Neural progenitor cell (in vitro differentiated cells): ENCODE measurements at regions not wholly inside any gene's neighbourhood (a gene's known extent, or its start where the extent isn't known, plus 50 kb on each side); places are given as distances from the start of the nearest gene placed in this dataset.

ENCODE experiments used
- DNase-seq: peaks from one replicate; pipeline ENCODE4 v3.0.0-alpha.2; 2016; ENCODE audit warnings: low spot score
- H2AFZ ChIP-seq: fragments of 200-600 bp; sonication (generic); replicated peaks from 2 replicates; pipeline ENCODE4 v1.6.1; 2016; ENCODE audit warnings: antibody characterized with exemption
- H3F3A ChIP-seq: fragments of 200-600 bp; sonication (generic); 2 replicates; pipeline ENCODE4 v1.6.1; 2016; ENCODE audit warnings: antibody characterized with exemption, low read depth
- H3K27ac ChIP-seq: fragments of 200-600 bp; sonication (generic); 2 replicates; pipeline ENCODE4 v1.5.1; 2016; ENCODE audit warnings: mild to moderate bottlenecking
- H3K27me3 ChIP-seq: fragments of 200-600 bp; sonication (generic); 2 replicates; pipeline ENCODE4 v1.6.1; 2016; ENCODE audit warnings: mild to moderate bottlenecking, moderate library complexity
- H3K36me3 ChIP-seq: fragments of 200-600 bp; sonication (generic); 2 replicates; pipeline ENCODE4 v1.5.1; 2016
- H3K4me1 ChIP-seq: fragments of 200-600 bp; sonication (generic); 2 replicates; pipeline ENCODE4 v1.6.1; 2016; ENCODE audit warnings: mixed run types
- H3K4me2 ChIP-seq: fragments of 200-600 bp; sonication (generic); 2 replicates; pipeline ENCODE4 v1.6.1; 2016
- H3K4me3 ChIP-seq: fragments of 200-600 bp; sonication (generic); 2 replicates; pipeline ENCODE4 v1.5.1; 2016
- H3K79me2 ChIP-seq: fragments of 200-600 bp; sonication (generic); 2 replicates; pipeline ENCODE4 v1.6.1; 2016; ENCODE audit warnings: low read depth
- H3K9ac ChIP-seq: fragments of 200-600 bp; sonication (generic); 2 replicates; pipeline ENCODE4 v1.6.1; 2016
- H3K9me3 ChIP-seq: fragments of 200-600 bp; sonication (generic); 2 replicates; pipeline ENCODE4 v1.5.1; 2016; ENCODE audit warnings: low read depth
- H4K20me1 ChIP-seq: fragments of 200-600 bp; sonication (generic); 2 replicates; pipeline ENCODE4 v1.6.1; 2016; ENCODE audit warnings: low read depth
- H3K27ac Mint-ChIP-seq: 3 replicates; pipeline ENCODE4 v1.8.0; 2021; ENCODE audit warnings: mixed read lengths
- H3K27me3 Mint-ChIP-seq: 2 replicates; pipeline ENCODE4 v1.8.0; 2022; ENCODE audit warnings: low read depth, mild to moderate bottlenecking, inconsistent platforms, moderate library complexity, mixed read lengths; ENCODE audit not compliant: insufficient read depth
- H3K36me3 Mint-ChIP-seq: 3 replicates; pipeline ENCODE4 v1.8.0; 2021; ENCODE audit warnings: mixed read lengths
- H3K4me1 Mint-ChIP-seq: 3 replicates; pipeline ENCODE4 v1.8.0; 2021; ENCODE audit warnings: mixed read lengths
- H3K4me3 Mint-ChIP-seq: 3 replicates; pipeline ENCODE4 v1.8.0; 2021; ENCODE audit warnings: mild to moderate bottlenecking, moderate library complexity, mixed read lengths
- H3K9me3 Mint-ChIP-seq: 3 replicates; pipeline ENCODE4 v1.8.0; 2020; ENCODE audit warnings: mixed read lengths
- CTCF ChIP-seq: fragments of 200-600 bp; sonication (generic); IDR thresholded peaks from 2 replicates; pipeline ENCODE4 v1.5.1; 2017; ENCODE audit warnings: antibody characterized with exemption, mild to moderate bottlenecking
- EZH2 ChIP-seq: fragments of 200-600 bp; sonication (generic); IDR thresholded peaks from 2 replicates; pipeline ENCODE4 v1.6.1; 2017; ENCODE audit warnings: antibody characterized with exemption, mild to moderate bottlenecking, moderate library complexity
- EZH2phosphoT487 ChIP-seq: fragments of 200-600 bp; sonication (generic); IDR thresholded peaks from 2 replicates; pipeline ENCODE4 v1.6.1; 2017; ENCODE audit warnings: antibody characterized with exemption

- Mint-ChIP-seq H3K36me3 (no peaks in the 10 kb centered on the region), H3K4me3 (no peak overlapping the region), H3K27me3 (peaks cover 5% of the 10 kb centered on the region), H3K4me1 (no peaks in the 10 kb centered on the region), H3K9me3 (no peaks in the 10 kb centered on the region), H3K27ac (no peak overlapping the region)
- no peaks in the 10 kb centered on the region for H3F3A ChIP-seq
- no peaks in the 10 kb centered on the region for H3K36me3 ChIP-seq
- H3K4me1 ChIP-seq, result no peaks in the 10 kb centered on the region
- H3K9ac ChIP-seq, result no peak overlapping the region
- H4K20me1 ChIP-seq, result no peaks in the 10 kb centered on the region
- H3K9me3 ChIP-seq, result no peaks in the 10 kb centered on the region
- no peak for DNase-seq
- H3K79me2 ChIP-seq, result no peaks in the 10 kb centered on the region
- no peak overlapping the region for H3K4me2 ChIP-seq
- H3K27me3 ChIP-seq, result no peaks in the 10 kb centered on the region
- no peak overlapping the region for H3K27ac ChIP-seq
- TF ChIP-seq CTCF, result no peak
- no peak for TF ChIP-seq EZH2phosphoT487
- no peak for TF ChIP-seq EZH2
- no peak overlapping the region for H2AFZ ChIP-seq
- H3K4me3 ChIP-seq, result no peak overlapping the region
Observed at GRCh38 chr9:85347541-85347940, 394.2 kb downstream of the AGTPBP1 start.

- H3K27ac Mint-ChIP-seq, result no peak overlapping the region
- no peak for DNase-seq
- no peaks in the 10 kb centered on the region for H3K9me3 ChIP-seq
- TF ChIP-seq CTCF, result no peak
- TF ChIP-seq EZH2phosphoT487, result no peak
- TF ChIP-seq EZH2, result no peak
- H3K79me2 ChIP-seq, result no peaks in the 10 kb centered on the region
- H3K9me3 Mint-ChIP-seq, result no peaks in the 10 kb centered on the region
- H3K27me3 Mint-ChIP-seq, result peaks cover 5% of the 10 kb centered on the region
- no peaks in the 10 kb centered on the region for H4K20me1 ChIP-seq
- no peak overlapping the region for H3K9ac ChIP-seq
- no peak overlapping the region for H2AFZ ChIP-seq
- H3F3A ChIP-seq, result no peaks in the 10 kb centered on the region
- H3K4me1 Mint-ChIP-seq, result no peaks in the 10 kb centered on the region
- H3K4me1 ChIP-seq, result no peaks in the 10 kb centered on the region
- H3K36me3 Mint-ChIP-seq, result no peaks in the 10 kb centered on the region
- no peak overlapping the region for H3K4me2 ChIP-seq
- H3K36me3 ChIP-seq, result no peaks in the 10 kb centered on the region
- no peak overlapping the region for H3K4me3 Mint-ChIP-seq
- no peaks in the 10 kb centered on the region for H3K27me3 ChIP-seq
- no peak overlapping the region for H3K4me3 ChIP-seq
- no peak overlapping the region for H3K27ac ChIP-seq
Observed at GRCh38 chr9:85344901-85345300, 396.9 kb downstream of the AGTPBP1 start.

GRCh38 chr9:85339338-85339737 is 402.4 kb downstream of the AGTPBP1 start:
- Histone ChIP-seq H3K79me2 (no peaks in the 10 kb centered on the region), H3F3A (no peaks in the 10 kb centered on the region), H3K27me3 (no peaks in the 10 kb centered on the region), H3K27ac (no peak overlapping the region), H3K4me1 (peaks cover 8% of the 10 kb centered on the region), H3K9ac (no peak overlapping the region), H2AFZ (no peak overlapping the region), H3K9me3 (no peaks in the 10 kb centered on the region), H3K36me3 (no peaks in the 10 kb centered on the region), H3K4me3 (no peak overlapping the region), H4K20me1 (no peaks in the 10 kb centered on the region), H3K4me2 (no peak overlapping the region)
- H3K27me3 Mint-ChIP-seq, result peaks cover 5% of the 10 kb centered on the region
- H3K4me1 Mint-ChIP-seq, result peaks cover 18% of the 10 kb centered on the region
- H3K27ac Mint-ChIP-seq, result no peak overlapping the region
- DNase-seq, result no peak
- no peak for TF ChIP-seq CTCF
- no peak for TF ChIP-seq EZH2
- TF ChIP-seq EZH2phosphoT487, result no peak
- H3K4me3 Mint-ChIP-seq, result no peak overlapping the region
- H3K36me3 Mint-ChIP-seq, result no peaks in the 10 kb centered on the region
- H3K9me3 Mint-ChIP-seq, result no peaks in the 10 kb centered on the region

GRCh38 chr9:85334228-85334627 is 407.5 kb downstream of the AGTPBP1 start:
- H3K4me1 ChIP-seq, result peaks cover 8% of the 10 kb centered on the region
- no peak overlapping the region for H3K4me2 ChIP-seq
- H3K4me1 Mint-ChIP-seq, result peaks cover 23% of the 10 kb centered on the region
- H3K9ac ChIP-seq, result no peak overlapping the region
- no peaks in the 10 kb centered on the region for H3K9me3 ChIP-seq
- DNase-seq, result no peak
- peaks cover 5% of the 10 kb centered on the region for H3K27me3 Mint-ChIP-seq
- TF ChIP-seq CTCF (no peak), EZH2 (no peak), EZH2phosphoT487 (no peak)
- no peaks in the 10 kb centered on the region for H4K20me1 ChIP-seq
- no peaks in the 10 kb centered on the region for H3K36me3 Mint-ChIP-seq
- no peak overlapping the region for H3K4me3 Mint-ChIP-seq
- H3K79me2 ChIP-seq, result no peaks in the 10 kb centered on the region
- no peaks in the 10 kb centered on the region for H3K36me3 ChIP-seq
- no peak overlapping the region for H2AFZ ChIP-seq
- H3F3A ChIP-seq, result no peaks in the 10 kb centered on the region
- H3K27me3 ChIP-seq, result no peaks in the 10 kb centered on the region
- no peak overlapping the region for H3K27ac Mint-ChIP-seq
- H3K9me3 Mint-ChIP-seq, result no peaks in the 10 kb centered on the region
- H3K27ac ChIP-seq, result no peak overlapping the region
- H3K4me3 ChIP-seq, result no peak overlapping the region
